ENCODE measurements at regions not wholly inside any gene's neighbourhood (a gene's known extent, or its start where the extent isn't known, plus 50 kb on each side); places are given as distances from the start of the nearest gene placed in this dataset.

DNA sequence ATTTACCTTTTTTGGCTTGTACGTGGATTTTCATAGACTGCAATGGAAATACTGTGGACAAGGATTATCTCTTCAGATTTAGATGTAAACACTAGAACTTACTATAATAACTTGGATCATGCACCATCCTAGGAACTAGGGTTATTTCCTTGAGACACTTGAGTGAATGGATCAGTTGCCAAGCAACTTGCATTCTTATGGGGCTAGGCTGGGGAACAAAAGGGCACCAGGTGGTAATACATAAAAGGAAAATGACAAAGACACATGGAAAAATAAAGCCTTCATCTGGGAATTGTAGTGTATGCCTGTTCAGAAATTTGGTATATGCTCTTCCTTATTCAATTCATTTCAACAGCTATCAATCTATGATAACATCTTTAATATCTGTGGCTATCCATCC, 247.1 kb downstream of the SPRY1 start:
- TF ChIP-seq, protein P1, sequence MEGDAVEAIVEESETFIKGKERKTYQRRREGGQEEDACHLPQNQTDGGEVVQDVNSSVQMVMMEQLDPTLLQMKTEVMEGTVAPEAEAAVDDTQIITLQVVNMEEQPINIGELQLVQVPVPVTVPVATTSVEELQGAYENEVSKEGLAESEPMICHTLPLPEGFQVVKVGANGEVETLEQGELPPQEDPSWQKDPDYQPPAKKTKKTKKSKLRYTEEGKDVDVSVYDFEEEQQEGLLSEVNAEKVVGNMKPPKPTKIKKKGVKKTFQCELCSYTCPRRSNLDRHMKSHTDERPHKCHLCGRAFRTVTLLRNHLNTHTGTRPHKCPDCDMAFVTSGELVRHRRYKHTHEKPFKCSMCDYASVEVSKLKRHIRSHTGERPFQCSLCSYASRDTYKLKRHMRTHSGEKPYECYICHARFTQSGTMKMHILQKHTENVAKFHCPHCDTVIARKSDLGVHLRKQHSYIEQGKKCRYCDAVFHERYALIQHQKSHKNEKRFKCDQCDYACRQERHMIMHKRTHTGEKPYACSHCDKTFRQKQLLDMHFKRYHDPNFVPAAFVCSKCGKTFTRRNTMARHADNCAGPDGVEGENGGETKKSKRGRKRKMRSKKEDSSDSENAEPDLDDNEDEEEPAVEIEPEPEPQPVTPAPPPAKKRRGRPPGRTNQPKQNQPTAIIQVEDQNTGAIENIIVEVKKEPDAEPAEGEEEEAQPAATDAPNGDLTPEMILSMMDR (IDR thresholded peaks at IDR 0.05), result no peak
- TF ChIP-seq POLR2A (IDR thresholded peaks at IDR 0.05), result no peak

Measured in upper lobe of left lung (tissue), 4 donors.